CD14-positive monocyte (primary cell): ENCODE measurements at regions not wholly inside any gene's neighbourhood (a gene's known extent, or its start where the extent isn't known, plus 50 kb on each side); places are given as distances from the start of the nearest gene placed in this dataset.

Experiments
- DNase-seq, 3 donors: peaks; one replicate each; pipeline ENCODE4 v3.0.0-alpha.2; 2011 to 2022
- H2AFZ ChIP-seq: 2 replicates; pipeline ENCODE4 v1.6.0; 2012; ENCODE audit warnings: mild to moderate bottlenecking, low read depth, low read length, inconsistent platforms; ENCODE audit not compliant: insufficient read depth, poor library complexity, severe bottlenecking
- H3K27ac ChIP-seq, 2 donors: 1 replicate in 1 of 2; 2 replicates in 1 of 2; pipeline ENCODE4 v1.5.1; 2012 to 2013; ENCODE audit warnings: low read length in 2 of 2, control low read depth in 1 of 2, inconsistent platforms in 1 of 2, low read depth in 1 of 2, mild to moderate bottlenecking in 1 of 2
- H3K27me3 ChIP-seq, 2 donors: one replicate each; pipeline versions ENCODE4 v1.6.0 to v1.6.1; 2011 to 2013; ENCODE audit warnings: low read length in 2 of 2; ENCODE audit not compliant: control insufficient read depth in 2 of 2, insufficient read depth in 2 of 2
- H3K36me3 ChIP-seq, 2 donors: replicated peaks in 1 of 2; 1 replicate in 1 of 2; 2 replicates in 1 of 2; pipeline versions ENCODE4 v1.5.1 to v1.6.1; 2012 to 2013; ENCODE audit warnings: low read length in 2 of 2, control low read depth in 1 of 2, inconsistent platforms in 1 of 2, mild to moderate bottlenecking in 1 of 2; ENCODE audit not compliant: insufficient read depth in 2 of 2, control insufficient read depth in 1 of 2
- H3K4me1 ChIP-seq, 2 donors: 1 replicate in 1 of 2; 2 replicates in 1 of 2; pipeline versions ENCODE4 v1.5.1 to v1.6.1; 2012 to 2013; ENCODE audit warnings: low read length in 2 of 2, control low read depth in 1 of 2, inconsistent platforms in 1 of 2, mild to moderate bottlenecking in 1 of 2, moderate library complexity in 1 of 2; ENCODE audit not compliant: insufficient read depth in 2 of 2, control insufficient read depth in 1 of 2
- H3K4me2 ChIP-seq: replicated peaks from 2 replicates; pipeline ENCODE3; 2012; ENCODE audit warnings: low read length, moderate library complexity, mild to moderate bottlenecking; ENCODE audit not compliant: poor library complexity, severe bottlenecking; ENCODE audit errors: extremely low read depth
- H3K4me3 ChIP-seq, 3 experiments: fragments of 200-600 bp in 1 of 3; sonication (generic) in 1 of 3; replicated peaks in 1 of 3; 1 replicate in 2 of 3; 2 replicates in 1 of 3; pipeline ENCODE4 v1.5.1; 2011 to 2013; ENCODE audit warnings: low read length in 3 of 3, mild to moderate bottlenecking in 3 of 3, control low read depth in 2 of 3, low read depth in 2 of 3, inconsistent platforms in 1 of 3, moderate library complexity in 1 of 3
- H3K79me2 ChIP-seq: 2 replicates; pipeline ENCODE4 v1.6.0; 2012; ENCODE audit warnings: mild to moderate bottlenecking, control low read depth, inconsistent platforms, low read length, moderate library complexity; ENCODE audit not compliant: insufficient read depth
- H3K9ac ChIP-seq: 2 replicates; pipeline ENCODE4 v1.6.0; 2017; ENCODE audit warnings: low read length, mild to moderate bottlenecking; ENCODE audit not compliant: insufficient read depth, poor library complexity, severe bottlenecking
- H3K9me3 ChIP-seq, 2 donors: replicated peaks in 1 of 2; 1 replicate in 1 of 2; 2 replicates in 1 of 2; pipeline versions ENCODE4 v1.5.1 to v1.6.1; 2012 to 2013; ENCODE audit warnings: low read length in 2 of 2, control low read depth in 1 of 2; ENCODE audit not compliant: control insufficient read depth in 1 of 2, insufficient read depth in 1 of 2
- H4K20me1 ChIP-seq: 2 replicates; pipeline ENCODE4 v1.6.0; 2012; ENCODE audit warnings: mild to moderate bottlenecking, low read length, control low read depth, moderate library complexity; ENCODE audit not compliant: insufficient read depth
- H3K27ac Mint-ChIP-seq, 7 donors: one replicate each; pipeline ENCODE4 v1.8.0; 2020; ENCODE audit warnings: mild to moderate bottlenecking in 7 of 7, mixed read lengths in 7 of 7, moderate library complexity in 6 of 7, inconsistent platforms in 2 of 7
- H3K27me3 Mint-ChIP-seq, 3 donors: one replicate each; pipeline ENCODE4 v1.8.0; 2021 to 2022; ENCODE audit warnings: low read depth in 3 of 3, mild to moderate bottlenecking in 3 of 3, mixed read lengths in 3 of 3, moderate library complexity in 3 of 3, inconsistent platforms in 1 of 3
- H3K36me3 Mint-ChIP-seq, 2 donors: one replicate each; pipeline ENCODE4 v1.8.0; 2020; ENCODE audit warnings: mixed read lengths in 2 of 2, inconsistent platforms in 1 of 2, mild to moderate bottlenecking in 1 of 2
- H3K4me1 Mint-ChIP-seq: one replicate; pipeline ENCODE4 v1.8.0; 2020; ENCODE audit warnings: mild to moderate bottlenecking, mixed read lengths
- H3K4me3 Mint-ChIP-seq, 2 donors: one replicate each; pipeline ENCODE4 v1.8.0; 2020; ENCODE audit warnings: mild to moderate bottlenecking in 2 of 2, mixed read lengths in 2 of 2, moderate library complexity in 1 of 2
- H3K9me3 Mint-ChIP-seq, 7 donors: one replicate each; pipeline ENCODE4 v1.8.0; 2020 to 2022; ENCODE audit warnings: mixed read lengths in 7 of 7, mild to moderate bottlenecking in 6 of 7, moderate library complexity in 6 of 7, inconsistent platforms in 2 of 7
- CTCF ChIP-seq: fragments of 200-600 bp; IDR thresholded peaks from one replicate; pipeline ENCODE4 v1.8.0; 2022; ENCODE audit warnings: antibody characterized with exemption, mild to moderate bottlenecking
- WGBS: methylation state at CpG from one replicate; pipeline ENCODE4 v1.1.5; 2013; ENCODE audit warnings: missing lambda C conversion rate; ENCODE audit not compliant: insufficient coverage; 5-methylcytosine and 5-hydroxymethylcytosine counted together
- intact Hi-C, 2 donors: fragments of 100-400 bp; cut with micrococcal nuclease; formaldehyde crosslinking; loops; one replicate each; pipeline versions ENCODE4 v1.15.0 to v1.15.1; 2023

GRCh38 chr11:92873551-92873950, 95.9 kb upstream of the MTNR1B start:
- TF ChIP-seq CTCF, result no peak
- Histone ChIP-seq H3K4me3 (no peak overlapping the region), H3K4me1 (no peaks in the 10 kb centered on the region), H4K20me1 (no peaks in the 10 kb centered on the region), H3K27ac (no peak overlapping the region), H3K9ac (no peak overlapping the region), H2AFZ (no peak overlapping the region), H3K79me2 (no peaks in the 10 kb centered on the region), H3K36me3 (no peaks in the 10 kb centered on the region), H3K27me3 (no peaks in the 10 kb centered on the region), H3K9me3 (no peaks in the 10 kb centered on the region), H3K4me2 (no peak overlapping the region)
- Mint-ChIP-seq H3K4me3 (no peak overlapping the region), H3K27ac (no peak overlapping the region), H3K27me3 (no peaks in the 10 kb centered on the region), H3K9me3 (peaks cover 0 to 7% (median 3%) of the 10 kb centered on the region in 7 donors), H3K4me1 (no peaks in the 10 kb centered on the region), H3K36me3 (no peaks in the 10 kb centered on the region)
- intact Hi-C loops, result no loop called here
- DNase-seq, result no peak
- no CpG with 5 or more reads among the region's 2 CpGs for WGBS

- Histone ChIP-seq H2AFZ (no peak overlapping the region), H3K4me2 (no peak overlapping the region), H3K79me2 (no peaks in the 10 kb centered on the region), H3K9me3 (no peaks in the 10 kb centered on the region), H3K9ac (no peak overlapping the region), H3K4me3 (no peak overlapping the region), H3K36me3 (no peaks in the 10 kb centered on the region), H3K4me1 (no peaks in the 10 kb centered on the region), H4K20me1 (no peaks in the 10 kb centered on the region), H3K27me3 (no peaks in the 10 kb centered on the region), H3K27ac (no peak overlapping the region)
- Mint-ChIP-seq H3K36me3 (no peaks in the 10 kb centered on the region), H3K4me3 (no peak overlapping the region), H3K27ac (no peak overlapping the region), H3K27me3 (no peaks in the 10 kb centered on the region), H3K4me1 (no peaks in the 10 kb centered on the region), H3K9me3 (peaks cover 0 to 7% (median 3%) of the 10 kb centered on the region in 7 donors)
- TF ChIP-seq CTCF, result no peak
- WGBS, result 80% methylated on average over 1 of the region's 4 CpGs
- intact Hi-C loops, result no loop called here
- no peak for DNase-seq
These were observed 94.0 kb upstream of the MTNR1B start for GRCh38 chr11:92875473-92875872.
